Epithelial cell of proximal tubule (primary cell): ENCODE measurements at regions not wholly inside any gene's neighbourhood (a gene's known extent, or its start where the extent isn't known, plus 50 kb on each side); places are given as distances from the start of the nearest gene placed in this dataset.

ENCODE experiments used
- DNase-seq: peaks from one replicate; pipeline ENCODE4 v3.0.0-alpha.2; 2011; ENCODE audit warnings: low read depth
- H3K4me3 ChIP-seq: 2 replicates; pipeline ENCODE4 v1.5.1; 2011; ENCODE audit warnings: low read depth, mild to moderate bottlenecking, low read length
- TF ChIP-seq, protein P1 (sequence below): conservative IDR thresholded peaks from 2 replicates; pipeline ENCODE4 v1.5.1; 2012; ENCODE audit warnings: low read depth, mild to moderate bottlenecking, low read length

DNA sequence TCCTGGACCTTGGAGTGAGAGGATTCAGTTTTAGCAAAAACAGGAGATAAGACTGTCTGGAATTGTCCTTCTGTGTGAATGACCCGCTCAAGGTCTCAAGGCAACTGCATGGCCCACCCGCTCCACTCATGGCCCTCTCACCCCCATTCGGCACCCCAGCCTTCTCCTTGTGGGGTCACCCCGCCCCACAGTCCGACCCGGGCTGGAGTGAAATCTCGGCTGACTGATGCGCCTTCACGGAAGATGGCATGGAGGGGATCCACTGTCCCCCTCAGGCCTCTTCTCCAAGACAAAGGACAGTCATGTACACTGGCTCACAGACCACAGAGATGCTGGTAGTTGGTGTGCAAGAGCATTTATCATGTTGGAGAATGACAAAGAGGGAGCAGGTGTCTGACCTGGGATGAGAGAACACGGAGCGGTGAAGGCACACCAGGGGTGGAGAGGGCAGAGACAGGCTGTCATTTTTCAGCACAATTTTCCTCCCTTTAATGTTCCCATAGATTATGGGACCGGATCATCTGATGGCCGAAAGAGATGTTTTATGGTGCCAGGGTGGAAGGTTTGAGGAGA lies 391.9 kb upstream of the TNRC6C start:
- TF ChIP-seq, protein P1, sequence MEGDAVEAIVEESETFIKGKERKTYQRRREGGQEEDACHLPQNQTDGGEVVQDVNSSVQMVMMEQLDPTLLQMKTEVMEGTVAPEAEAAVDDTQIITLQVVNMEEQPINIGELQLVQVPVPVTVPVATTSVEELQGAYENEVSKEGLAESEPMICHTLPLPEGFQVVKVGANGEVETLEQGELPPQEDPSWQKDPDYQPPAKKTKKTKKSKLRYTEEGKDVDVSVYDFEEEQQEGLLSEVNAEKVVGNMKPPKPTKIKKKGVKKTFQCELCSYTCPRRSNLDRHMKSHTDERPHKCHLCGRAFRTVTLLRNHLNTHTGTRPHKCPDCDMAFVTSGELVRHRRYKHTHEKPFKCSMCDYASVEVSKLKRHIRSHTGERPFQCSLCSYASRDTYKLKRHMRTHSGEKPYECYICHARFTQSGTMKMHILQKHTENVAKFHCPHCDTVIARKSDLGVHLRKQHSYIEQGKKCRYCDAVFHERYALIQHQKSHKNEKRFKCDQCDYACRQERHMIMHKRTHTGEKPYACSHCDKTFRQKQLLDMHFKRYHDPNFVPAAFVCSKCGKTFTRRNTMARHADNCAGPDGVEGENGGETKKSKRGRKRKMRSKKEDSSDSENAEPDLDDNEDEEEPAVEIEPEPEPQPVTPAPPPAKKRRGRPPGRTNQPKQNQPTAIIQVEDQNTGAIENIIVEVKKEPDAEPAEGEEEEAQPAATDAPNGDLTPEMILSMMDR = no peak
- DNase-seq = no peak
- H3K4me3 ChIP-seq = no peak overlapping the region

DNA sequence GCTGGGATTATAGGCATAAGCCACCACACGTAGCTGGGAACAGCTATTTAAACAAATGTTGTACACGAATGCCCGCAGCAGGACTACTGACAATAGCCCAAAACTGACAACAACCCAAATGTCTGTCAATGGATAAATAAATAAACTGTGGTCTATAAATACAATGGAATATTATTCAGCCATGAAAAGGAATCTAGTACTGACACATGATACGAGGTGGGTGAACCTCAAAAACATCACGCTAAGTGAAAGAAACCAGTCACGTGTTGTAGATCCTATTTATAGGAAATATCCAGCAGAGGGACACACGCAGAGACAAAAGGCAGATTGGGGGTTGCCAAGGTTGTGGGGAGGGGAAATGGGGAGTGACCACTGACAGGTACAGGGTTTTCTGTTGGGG lies 390.0 kb upstream of the TNRC6C start:
- DNase-seq = no peak
- H3K4me3 ChIP-seq = no peak overlapping the region

DNA sequence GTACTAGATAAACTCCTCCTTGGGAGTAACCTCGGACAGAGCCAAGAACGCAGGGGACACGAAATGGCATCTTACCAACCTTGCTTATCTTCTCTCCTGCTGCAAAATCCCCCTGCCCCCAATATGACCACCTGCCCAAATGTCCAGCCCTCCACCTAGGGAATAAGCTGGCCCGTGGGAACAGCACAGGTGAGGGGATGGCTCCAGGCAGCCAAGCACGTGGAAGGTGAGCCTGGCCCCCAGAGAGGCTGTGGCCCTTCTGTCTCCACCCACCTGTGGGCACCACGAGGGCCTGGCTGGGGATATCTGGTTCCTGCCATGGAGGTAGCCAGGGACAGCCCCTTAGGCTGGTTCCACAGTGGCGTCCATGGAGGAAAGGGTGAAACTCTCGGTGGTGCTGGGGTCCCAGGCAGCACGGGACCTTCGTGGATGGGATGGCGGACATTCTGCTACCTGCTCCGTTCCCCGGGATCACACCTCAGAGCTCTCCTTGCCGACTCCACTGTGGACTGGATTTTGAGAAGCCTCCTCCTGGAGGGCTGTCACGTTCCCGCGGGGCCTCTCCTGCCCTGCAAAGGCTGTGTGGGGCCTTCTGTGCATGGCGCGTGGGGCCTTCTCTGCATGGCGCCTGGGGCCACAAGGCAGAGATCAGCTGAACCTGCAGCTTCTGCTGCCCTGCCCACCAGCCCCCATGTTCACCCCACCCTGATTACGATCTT lies 388.5 kb upstream of the TNRC6C start:
- DNase-seq = no peak
- no peak overlapping the region for H3K4me3 ChIP-seq
- TF ChIP-seq, protein P1 = no peak

More for the DNA sequence above, 390.0 kb upstream of the TNRC6C start:
- TF ChIP-seq, protein P1 = no peak

DNA sequence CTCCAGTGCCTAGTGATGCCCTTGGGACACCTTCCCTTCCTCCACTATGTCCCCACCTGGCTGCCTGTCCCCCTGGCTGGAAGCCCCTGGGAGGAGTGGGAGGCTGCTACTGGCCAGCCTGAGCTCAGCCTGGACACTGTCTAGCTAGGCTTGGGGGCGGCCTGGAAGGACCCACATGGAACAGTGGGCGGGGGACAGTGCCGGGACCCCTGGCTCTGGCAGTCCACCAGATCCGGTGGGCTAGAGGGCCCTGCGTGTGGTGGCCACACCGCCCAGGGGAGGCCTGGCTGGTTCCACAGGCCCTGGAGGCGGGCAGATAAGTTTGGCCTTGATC lies 388.0 kb upstream of the TNRC6C start:
- no peak overlapping the region for H3K4me3 ChIP-seq
- TF ChIP-seq, protein P1 = no peak
- DNase-seq = no peak

DNA sequence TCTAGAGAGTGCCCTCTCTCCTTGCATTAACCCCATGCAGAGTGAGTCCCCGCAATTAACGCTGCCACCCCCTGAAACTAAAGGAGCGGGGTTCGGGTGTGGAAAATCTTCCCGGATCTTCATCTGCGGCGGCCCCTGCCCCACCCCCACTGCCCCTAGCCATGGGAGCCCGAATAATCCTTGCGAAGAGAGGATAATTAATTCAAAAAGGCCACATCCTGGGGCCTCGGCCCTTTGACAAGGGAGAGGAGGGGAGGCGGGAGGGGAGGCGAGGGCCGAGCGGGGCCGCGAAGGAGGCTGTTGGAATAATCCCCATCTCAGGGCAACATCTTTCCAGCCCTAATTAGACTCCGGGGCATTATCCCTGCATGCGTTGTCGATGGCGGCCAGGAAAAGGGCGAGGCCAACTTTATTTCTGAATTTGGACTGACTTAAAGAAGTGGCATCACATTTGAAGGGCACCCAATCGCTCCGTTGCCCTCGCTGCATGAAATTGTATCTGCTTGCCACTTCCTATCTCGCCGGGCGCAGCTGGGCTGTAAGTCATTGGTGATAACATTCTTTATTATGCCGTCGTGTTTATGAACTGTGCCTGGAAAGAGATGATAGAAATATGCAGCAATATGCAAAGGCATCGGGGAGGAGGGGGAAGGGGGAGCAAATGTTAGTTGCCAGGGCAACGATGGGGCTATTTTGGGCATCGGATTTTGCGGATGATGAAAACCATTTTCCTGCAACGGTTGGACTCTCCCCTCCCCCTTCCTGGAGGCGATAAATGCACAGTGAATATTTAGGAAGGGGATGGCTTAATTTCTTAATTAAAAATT lies 387.1 kb upstream of the TNRC6C start:
- TF ChIP-seq, protein P1 = no peak
- DNase-seq = no peak

DNA sequence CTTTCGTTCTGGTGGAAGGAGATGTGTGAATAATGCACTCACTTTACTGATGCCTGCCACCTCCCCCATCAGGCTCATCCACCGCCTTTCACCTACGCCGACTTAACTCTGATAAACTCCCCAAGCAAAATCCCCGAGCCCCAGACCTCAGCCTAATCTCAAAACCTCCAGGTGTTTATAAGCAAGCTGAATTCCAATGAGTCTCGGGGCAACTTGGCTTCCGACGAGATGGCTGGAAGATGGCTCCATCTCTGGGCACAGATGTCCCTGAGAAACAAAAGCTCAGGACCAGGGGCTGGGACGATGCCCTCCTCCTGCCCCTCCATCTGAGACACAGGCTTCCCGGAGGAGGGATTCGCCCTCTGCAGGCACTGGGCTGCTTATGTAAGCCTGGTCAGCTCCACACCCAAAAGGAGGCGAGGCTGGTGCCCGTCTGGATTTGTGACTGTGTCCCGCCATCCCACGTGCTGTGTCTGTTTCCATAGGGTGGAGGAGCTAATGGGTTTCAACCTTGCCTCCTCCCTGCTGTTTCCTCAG lies 386.4 kb upstream of the TNRC6C start:
- H3K4me3 ChIP-seq = no peak overlapping the region

More for the DNA sequence above, 387.1 kb upstream of the TNRC6C start:
- H3K4me3 ChIP-seq = no peak overlapping the region

More for the DNA sequence above, 386.4 kb upstream of the TNRC6C start:
- TF ChIP-seq, protein P1 = no peak
- DNase-seq = no peak
